ENCODE measurements at regions not wholly inside any gene's neighbourhood (a gene's known extent, or its start where the extent isn't known, plus 50 kb on each side); places are given as distances from the start of the nearest gene placed in this dataset.
A peak's percentile ranks its signal among the peaks of the same experiment; 100 is the strongest.
"Not testable (repeated sequence)": the region's sequence is repeated elsewhere in the genome, so short reads cannot be mapped to it uniquely, and the experiment has no call there.

DNA sequence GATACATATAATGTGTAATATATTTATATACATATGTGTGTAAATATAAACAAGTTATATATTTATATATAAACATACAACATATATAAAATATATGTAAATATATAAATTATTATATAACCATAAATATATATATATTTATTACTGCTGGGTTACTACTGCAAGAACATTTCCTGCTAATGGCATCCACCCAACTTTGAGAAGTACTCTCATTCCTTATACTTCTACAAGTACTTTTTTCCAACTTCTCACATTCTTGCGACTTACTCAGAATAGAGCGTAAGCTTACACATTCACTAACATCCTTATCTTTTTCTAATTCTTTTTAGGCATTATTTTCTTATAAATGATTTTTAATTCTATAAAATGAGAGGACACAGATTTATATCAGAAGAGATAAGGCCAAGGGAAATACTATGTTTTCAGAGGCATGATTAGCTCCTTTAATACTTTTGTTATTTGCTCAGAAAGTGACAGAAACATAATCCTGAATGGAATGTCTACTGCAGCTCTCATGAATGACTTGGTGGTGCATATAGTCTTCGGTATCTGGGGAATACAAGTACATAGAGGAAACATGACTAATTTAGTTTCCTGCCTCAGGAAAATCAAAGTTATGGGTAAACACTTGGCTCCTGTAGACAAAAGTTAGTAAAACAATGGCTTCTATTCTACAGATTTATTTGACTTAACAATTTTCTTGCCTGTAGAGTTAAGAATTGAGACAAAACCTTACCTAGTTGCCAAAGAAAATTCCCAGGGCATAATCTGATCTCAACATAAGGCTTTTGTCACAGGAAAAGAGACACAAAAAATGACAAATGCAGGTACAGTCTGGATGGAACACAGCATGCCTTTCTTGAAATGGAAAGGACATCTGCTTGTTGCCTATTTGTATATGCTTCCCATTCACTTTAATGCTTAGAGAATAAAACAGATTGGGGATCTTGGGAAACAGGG is 453.9 kb downstream of the SQOR start:
- WGBS, 2 donors, result 64 to 65% methylated on average over 3 of the region's 3 CpGs
- no peak overlapping the region for H3K4me3 ChIP-seq
- TF ChIP-seq, protein P1, sequence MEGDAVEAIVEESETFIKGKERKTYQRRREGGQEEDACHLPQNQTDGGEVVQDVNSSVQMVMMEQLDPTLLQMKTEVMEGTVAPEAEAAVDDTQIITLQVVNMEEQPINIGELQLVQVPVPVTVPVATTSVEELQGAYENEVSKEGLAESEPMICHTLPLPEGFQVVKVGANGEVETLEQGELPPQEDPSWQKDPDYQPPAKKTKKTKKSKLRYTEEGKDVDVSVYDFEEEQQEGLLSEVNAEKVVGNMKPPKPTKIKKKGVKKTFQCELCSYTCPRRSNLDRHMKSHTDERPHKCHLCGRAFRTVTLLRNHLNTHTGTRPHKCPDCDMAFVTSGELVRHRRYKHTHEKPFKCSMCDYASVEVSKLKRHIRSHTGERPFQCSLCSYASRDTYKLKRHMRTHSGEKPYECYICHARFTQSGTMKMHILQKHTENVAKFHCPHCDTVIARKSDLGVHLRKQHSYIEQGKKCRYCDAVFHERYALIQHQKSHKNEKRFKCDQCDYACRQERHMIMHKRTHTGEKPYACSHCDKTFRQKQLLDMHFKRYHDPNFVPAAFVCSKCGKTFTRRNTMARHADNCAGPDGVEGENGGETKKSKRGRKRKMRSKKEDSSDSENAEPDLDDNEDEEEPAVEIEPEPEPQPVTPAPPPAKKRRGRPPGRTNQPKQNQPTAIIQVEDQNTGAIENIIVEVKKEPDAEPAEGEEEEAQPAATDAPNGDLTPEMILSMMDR (IDR thresholded peaks at IDR 0.05), result no peak
- no peak for TF ChIP-seq POLR2A (IDR thresholded peaks at IDR 0.05)
- no peaks in the 10 kb centered on the region for H3K9me3 ChIP-seq
- no peaks in the 10 kb centered on the region for H3K36me3 ChIP-seq
- intact Hi-C loops (cut with DNase I), result no loop called here
- H3K27ac ChIP-seq, result no peak overlapping the region
- H3K4me1 ChIP-seq, result no peaks in the 10 kb centered on the region
- no peaks in the 10 kb centered on the region for H3K27me3 ChIP-seq
- no peak for DNase-seq

DNA sequence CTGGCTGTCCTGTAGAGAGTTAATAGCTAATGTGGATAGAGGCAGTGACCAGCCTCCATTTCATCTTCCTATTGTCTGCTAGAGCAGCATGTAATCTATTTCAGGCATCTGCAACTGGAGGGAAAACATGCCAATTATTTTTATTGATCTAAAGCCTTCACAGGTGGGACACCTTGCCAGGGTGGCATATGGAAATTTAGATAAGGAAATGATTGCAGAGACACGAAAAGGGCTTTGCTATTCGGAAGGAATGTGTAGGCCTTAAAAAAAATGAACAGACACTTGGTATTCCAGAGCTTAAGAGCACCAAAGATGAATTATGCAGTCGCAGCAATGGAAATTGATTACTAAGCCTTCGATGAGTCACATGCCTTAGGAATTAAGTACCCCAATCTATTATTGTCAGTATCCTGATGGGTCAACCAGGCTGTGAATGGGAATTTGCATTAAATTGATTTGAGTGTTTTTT is 454.7 kb downstream of the SQOR start:
- DNase-seq, result no peak
- H3K4me3 ChIP-seq, result no peak overlapping the region
- intact Hi-C loops (cut with DNase I), result no loop called here
- TF ChIP-seq, protein P1 (IDR thresholded peaks at IDR 0.05), result no peak
- no peak for TF ChIP-seq POLR2A (IDR thresholded peaks at IDR 0.05)
- WGBS, 2 donors, result 34 to 51% methylated on average over 4 of the region's 4 CpGs
- H3K27ac ChIP-seq, result no peak overlapping the region
- H3K4me1 ChIP-seq, result no peaks in the 10 kb centered on the region
- no peaks in the 10 kb centered on the region for H3K9me3 ChIP-seq
- H3K36me3 ChIP-seq, result no peaks in the 10 kb centered on the region
- no peaks in the 10 kb centered on the region for H3K27me3 ChIP-seq

DNA sequence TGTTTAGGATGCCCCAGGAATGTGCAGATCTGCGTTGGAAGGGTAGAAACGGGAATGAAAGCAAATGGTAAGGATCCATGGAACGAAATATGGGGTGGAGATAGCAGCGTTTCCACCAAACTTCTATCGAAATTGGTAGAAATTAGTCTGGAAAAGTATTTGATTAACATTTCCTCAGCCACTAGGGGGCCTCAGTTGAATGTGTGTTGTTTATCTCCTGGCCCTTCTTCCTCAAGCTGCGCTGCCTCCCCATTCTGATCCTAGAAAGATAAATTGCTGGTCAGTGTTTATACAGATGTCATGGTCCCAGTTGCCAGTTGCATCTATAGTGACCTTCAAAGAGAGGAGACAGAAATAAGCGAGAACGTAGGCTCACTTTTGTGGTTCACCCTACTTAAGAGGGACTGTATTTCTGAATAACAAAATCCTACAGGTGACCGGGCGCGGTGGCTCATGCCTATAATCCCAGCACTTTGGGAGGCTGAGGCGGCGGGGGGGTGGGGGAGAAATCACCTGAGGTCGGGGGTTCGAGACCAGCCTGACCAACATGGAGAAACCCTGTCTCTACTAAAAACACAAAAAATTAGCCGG is 457.1 kb downstream of the SQOR start:
- intact Hi-C loops (cut with DNase I), result no loop called here

DNA sequence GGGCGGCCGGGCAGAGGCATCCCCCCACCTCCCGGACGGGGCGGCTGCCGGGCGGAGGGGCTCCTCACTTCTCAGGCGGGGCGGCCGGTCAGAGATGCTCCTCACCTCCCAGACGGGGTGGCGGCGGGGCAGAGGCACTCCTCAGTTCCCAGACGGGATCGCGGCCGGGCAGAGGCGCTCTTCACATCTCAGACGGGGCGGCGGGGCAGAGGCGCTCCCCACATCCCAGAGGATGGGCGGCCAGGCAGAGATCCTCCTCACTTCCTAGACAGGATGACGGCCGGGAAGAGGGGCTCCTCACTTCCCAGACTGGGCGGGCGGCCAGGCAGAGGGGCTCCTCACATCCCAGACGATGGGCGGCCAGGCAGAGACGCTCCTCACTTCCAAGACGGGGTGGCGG is 463.2 kb downstream of the SQOR start:
- intact Hi-C loops (cut with DNase I); H3K27ac ChIP-seq; H3K9me3 ChIP-seq; H3K36me3 ChIP-seq; H3K27me3 ChIP-seq; H3K4me1 ChIP-seq; DNase-seq; H3K4me3 ChIP-seq: not testable (repeated sequence)
- no CpG with 5 or more reads among the region's 32 CpGs for WGBS, 2 donors

More for the DNA sequence above, 457.1 kb downstream of the SQOR start:
- Histone ChIP-seq H3K9me3 (no peaks in the 10 kb centered on the region), H3K4me1 (no peaks in the 10 kb centered on the region), H3K27ac (no peak overlapping the region), H3K4me3 (no peak overlapping the region), H3K27me3 (no peaks in the 10 kb centered on the region), H3K36me3 (no peaks in the 10 kb centered on the region)
- DNase-seq, result no peak
- WGBS, 2 donors, result 57 to 66% methylated on average over 14 to 16 of the region's 16 CpGs
- TF ChIP-seq POLR2A (IDR thresholded peaks at IDR 0.05), result no peak
- TF ChIP-seq, protein P1 (IDR thresholded peaks at IDR 0.05), result peak in 3 of 6 experiments; percentile 16 to 28 (median 19)

- no peak overlapping the region for H3K4me3 ChIP-seq
- TF ChIP-seq, protein P1 (IDR thresholded peaks at IDR 0.05), result no peak
- no peaks in the 10 kb centered on the region for H3K36me3 ChIP-seq
- H3K27me3 ChIP-seq, result no peaks in the 10 kb centered on the region
- no peak for DNase-seq
- no peaks in the 10 kb centered on the region for H3K9me3 ChIP-seq
- intact Hi-C loops (cut with DNase I), result no loop called here
- H3K27ac ChIP-seq, result no peak overlapping the region
- WGBS, 2 donors, result 44 to 50% methylated on average over 2 of the region's 2 CpGs
- no peaks in the 10 kb centered on the region for H3K4me1 ChIP-seq
Observed at GRCh38 chr15:46110755-46111154, 475.9 kb downstream of the SQOR start.

Measured in esophagus squamous epithelium (tissue), 5 donors.